Activated CD4-positive, alpha-beta T cell treated with anti-CD3 and anti-CD28 coated beads, Interleukin-2, amount 50 U/mL, for 1 hour (primary cell): ENCODE measurements at regions not wholly inside any gene's neighbourhood (a gene's known extent, or its start where the extent isn't known, plus 50 kb on each side); places are given as distances from the start of the nearest gene placed in this dataset.

Source experiments
- DNase-seq: peaks from one replicate; pipeline ENCODE4 v3.0.0-alpha.2; 2020

DNA sequence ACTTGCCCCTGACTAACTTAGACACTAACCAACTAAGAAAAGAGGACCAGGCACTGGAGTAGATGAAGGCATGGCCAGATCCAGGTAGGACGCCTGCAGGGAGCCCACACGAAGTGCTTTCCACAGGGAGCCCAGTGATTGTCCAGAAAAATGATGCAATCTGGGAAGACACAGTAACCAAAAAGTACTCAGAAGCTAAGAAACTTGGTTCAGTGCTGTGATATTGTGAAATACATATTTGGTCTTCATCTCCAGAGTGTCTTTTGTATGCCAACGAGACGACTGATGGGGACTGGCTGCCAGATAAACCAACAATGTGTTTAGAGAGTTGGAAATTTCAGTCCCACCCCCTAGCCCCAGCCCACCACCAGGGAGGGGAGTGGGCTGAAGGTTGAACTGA is 135.0 kb downstream of the SP3 start:
- no peak for DNase-seq

DNA sequence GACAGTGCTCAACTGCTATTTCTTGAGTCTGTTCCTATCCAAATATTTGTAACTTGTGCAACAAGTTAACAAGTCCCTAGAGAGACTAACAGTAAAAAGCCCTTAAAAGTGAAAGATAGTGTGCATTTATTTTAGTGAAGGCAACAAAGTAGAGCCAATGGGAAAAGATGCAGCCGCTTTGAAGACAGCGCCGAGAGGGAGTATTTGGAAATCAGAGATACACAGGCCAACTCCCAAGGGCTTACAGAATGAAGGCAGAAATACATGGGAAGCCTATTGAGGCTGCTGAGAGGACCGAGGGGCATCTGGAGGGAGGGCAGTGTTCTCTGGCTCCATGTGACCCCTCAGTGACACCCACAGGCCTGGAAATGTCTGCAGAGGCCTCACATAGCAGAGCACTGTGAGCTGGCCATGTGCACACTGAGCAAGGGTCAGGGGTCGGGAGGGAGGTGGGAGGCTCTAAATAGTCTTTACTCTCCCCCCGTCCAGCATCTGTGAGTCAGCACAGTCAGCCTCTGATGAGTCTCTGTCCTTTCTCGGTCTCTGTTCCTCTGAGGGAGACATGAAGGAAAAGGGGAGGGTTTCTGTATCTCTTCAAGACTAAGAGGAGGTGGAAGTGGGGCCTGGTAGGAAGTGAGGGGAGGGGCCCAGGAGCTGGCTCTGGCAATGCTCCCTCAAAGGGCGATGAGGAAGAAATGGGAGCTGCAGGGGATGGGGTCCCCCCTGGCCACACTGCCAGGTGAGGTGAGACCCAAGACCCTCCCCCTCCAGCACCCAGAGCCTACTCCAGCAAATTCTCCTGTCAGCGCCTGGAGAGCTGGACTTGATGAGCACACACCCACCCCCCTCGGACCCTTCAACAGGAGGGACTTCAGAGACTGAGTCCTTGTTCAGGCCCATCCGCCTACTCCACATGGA is 133.6 kb downstream of the SP3 start:
- DNase-seq = no peak

DNA sequence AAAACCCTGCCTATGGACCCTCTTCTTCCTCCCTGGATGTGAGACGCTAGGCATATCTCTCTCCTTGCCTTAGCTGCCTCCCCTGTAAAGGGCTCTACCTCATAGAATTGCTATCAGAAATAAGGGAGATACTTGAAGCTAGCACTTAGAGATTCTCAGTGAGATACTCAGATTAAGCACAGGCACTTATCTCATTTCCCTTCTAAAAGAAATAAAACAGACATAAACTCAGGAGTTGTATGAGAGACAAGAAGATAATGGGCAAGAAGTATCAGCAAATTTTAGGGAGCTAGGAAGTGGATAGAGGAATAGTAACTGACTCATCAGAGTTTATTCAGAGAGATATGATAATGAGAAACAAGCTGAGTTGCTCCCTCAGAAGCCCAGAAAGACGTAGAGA is 131.0 kb downstream of the SP3 start:
- no peak for DNase-seq

DNA sequence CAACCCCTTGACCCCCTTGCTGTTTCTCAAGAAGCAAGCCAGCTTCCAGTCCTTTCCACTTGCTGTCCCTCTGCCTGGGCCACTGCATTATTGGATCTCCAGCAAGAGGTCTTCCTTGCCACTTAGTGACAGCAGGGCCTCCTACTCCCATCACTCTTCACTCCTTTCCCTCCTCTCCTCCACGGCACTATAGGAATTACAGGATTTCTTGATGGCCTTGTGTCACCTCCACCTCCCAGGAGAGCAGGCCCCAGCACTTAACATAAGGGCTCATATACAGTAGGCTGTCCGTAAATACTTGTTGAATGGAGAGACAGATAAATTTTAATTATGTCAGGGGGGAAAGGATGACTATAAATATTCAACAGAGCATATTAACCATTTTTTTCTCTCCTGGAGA is 129.4 kb downstream of the SP3 start:
- no peak for DNase-seq

DNA sequence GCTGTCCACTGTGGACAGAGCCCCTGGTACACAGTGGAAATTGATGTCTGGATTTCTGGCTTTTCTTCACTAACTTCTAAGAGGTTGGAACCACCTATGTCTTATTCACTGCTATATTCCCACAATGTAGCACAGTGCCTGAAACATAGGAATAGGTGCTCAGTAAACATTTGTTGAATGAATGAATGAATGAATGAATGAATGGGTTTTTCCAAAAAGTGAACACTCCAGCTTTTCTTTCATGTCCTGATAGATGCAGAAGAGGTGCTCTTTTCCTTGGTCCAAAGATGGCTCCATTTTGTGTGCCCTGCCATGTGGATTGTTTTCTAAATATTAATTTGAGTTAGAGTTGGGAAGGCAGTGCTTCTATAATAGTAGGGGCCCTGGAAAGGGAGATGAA is 124.1 kb downstream of the SP3 start:
- DNase-seq = no peak

DNA sequence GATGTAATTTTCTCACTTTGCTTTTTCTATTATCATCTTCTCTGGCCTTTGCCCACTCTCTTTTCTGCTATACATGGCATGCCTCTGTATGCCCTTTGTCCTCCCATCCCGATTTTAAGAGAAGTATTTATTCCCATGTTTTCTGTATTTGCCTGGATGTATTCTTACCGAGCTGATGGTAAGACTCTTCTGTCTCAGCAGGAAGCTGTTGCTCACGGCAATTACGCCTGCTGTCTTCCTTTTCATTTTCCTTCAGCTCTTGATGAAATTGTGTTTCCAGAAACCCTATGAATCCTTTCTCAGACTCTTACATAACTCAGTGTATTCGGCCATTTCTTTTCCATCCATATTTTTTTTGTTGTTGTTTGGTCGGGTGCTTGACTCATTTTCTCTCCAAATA is 121.6 kb downstream of the SP3 start:
- no peak for DNase-seq

DNA sequence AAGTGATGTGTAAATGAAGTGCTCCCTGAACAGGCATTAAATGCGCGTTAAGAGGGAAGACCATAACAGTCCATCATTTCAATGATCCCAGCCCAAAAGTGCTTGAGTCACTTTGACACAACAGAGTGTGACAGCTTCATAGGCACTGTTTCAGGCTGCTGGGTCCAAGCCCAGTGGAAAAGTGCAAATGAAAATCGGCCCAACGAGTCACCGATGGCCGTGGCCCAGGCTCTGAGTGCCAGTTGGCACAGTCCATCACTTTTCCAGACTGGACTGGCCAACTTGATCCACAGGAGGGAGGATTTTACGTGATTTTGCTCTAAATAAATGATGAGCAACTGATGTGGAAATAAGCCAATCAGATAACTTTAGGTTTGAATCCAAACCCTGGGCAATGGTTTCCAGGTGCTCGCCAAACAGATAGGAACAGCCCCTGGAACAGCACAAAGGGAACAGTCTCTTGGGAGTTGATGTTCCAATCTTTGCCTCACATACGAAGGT is 114.0 kb downstream of the SP3 start:
- no peak for DNase-seq

DNA sequence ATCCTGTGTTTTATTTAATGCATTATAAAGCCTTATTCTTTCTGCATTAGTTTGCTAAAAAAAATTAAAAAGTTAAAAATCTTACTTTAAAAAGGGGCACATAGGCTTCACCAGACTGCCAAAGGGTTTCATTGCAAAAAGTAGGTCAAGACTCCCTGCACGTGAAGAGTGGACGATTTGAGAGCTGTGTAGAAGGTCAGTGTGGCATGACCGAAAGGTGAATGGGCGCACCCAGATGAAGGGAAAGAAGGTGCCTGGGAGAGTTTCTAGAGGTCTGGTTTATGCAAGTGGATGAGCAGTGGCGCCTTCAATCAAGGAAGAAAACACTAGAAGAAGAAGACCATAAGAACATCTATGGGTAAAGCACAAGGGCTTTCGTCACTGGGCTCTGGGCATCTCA is 111.0 kb downstream of the SP3 start:
- no peak for DNase-seq

DNA sequence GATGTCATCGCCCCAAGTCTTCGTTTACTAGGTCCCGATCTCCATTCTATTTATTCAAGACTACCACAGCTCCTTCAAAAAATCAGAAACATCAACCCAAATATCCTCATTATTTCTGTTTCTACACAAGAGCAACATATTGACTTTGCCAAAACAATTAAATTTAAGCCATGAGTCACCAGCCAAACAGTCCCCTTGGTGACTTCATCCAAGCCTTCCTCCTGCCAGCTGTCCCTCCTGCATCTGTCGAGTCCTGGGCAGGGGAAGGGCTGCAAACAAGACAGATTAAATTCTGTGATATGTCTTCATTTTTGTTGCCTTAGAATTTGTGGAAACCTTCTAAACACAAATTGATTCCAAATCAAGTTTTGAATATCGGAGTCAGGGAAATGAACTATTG is 110.3 kb downstream of the SP3 start:
- no peak for DNase-seq

DNA sequence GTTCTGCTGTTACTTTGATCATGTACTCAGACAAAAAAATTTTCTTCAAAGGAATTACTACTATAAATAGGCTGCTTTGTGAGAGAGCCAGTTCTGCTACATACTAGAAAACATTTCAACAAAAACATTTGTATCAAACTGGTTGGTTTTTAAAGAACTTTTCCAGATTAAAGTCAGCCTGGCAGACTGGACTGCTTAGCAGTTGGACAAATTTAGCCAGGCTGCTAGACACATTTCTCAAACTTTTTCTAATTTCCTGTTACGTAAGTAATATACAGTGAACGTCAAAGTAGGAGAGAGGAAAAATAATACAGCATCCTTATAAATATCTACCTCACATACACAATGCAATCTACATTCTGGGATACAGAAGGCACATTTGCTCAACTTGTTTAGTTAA is 109.5 kb downstream of the SP3 start:
- no peak for DNase-seq
